ENCODE measurements at regions not wholly inside any gene's neighbourhood (a gene's known extent, or its start where the extent isn't known, plus 50 kb on each side); places are given as distances from the start of the nearest gene placed in this dataset.

DNA sequence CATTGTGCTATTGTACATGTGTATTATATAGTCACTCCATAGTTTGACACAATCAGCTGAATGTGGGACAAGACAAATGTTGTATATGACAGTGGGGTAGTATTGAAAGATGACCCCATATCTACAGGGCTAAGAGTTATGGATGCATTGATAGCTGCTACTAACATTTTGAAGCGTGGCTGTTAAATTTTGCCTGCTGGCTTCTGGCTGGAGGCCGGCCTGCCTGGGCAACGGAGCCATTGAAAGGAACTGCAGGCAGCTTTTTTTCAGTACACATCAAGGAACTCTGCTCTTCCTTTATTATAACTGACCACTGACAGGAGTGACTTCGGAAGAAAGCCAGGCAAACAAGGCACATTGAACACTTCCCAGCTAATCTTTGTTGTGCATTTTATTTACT, 76.1 kb upstream of the TMEM33 start:
- no peak for DNase-seq (ENCODE audit: low spot score)

DNA sequence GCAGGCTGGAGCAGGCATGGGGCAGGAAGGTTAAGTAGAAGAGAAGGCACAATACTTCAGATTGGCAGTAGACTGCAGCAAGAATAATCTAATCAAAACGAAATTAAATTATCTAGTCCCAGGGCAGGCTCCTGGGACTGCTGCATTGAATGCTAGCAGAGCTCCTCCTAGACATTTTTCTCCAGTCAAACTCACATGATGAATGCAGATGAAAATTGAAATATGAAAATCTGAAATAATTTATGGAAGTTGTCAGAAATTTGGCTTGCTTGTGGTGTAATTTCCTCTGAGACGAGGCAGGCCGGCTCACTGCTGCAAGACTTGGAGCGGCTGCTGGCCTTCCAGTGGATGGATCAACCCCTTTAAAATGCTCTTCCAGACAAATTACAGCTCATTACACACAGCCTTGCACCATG, 78.0 kb upstream of the TMEM33 start:
- DNase-seq (ENCODE audit: low spot score), result no peak

GRCh38 chr4:41856797-41857196, 78.4 kb upstream of the TMEM33 start:
- no peak for DNase-seq (ENCODE audit: low spot score)

GRCh38 chr4:41853973-41854372, 81.3 kb upstream of the TMEM33 start:
- DNase-seq (ENCODE audit: low spot score), result no peak

GRCh38 chr4:41852229-41852628, 83.0 kb upstream of the TMEM33 start:
- DNase-seq (ENCODE audit: low spot score), result no peak

- DNase-seq (ENCODE audit: low spot score), result no peak
Measured at GRCh38 chr4:41851621-41852020, 83.6 kb upstream of the TMEM33 start.

GRCh38 chr4:41844327-41844726, 90.9 kb upstream of the TMEM33 start:
- no peak for DNase-seq (ENCODE audit: low spot score)

DNA sequence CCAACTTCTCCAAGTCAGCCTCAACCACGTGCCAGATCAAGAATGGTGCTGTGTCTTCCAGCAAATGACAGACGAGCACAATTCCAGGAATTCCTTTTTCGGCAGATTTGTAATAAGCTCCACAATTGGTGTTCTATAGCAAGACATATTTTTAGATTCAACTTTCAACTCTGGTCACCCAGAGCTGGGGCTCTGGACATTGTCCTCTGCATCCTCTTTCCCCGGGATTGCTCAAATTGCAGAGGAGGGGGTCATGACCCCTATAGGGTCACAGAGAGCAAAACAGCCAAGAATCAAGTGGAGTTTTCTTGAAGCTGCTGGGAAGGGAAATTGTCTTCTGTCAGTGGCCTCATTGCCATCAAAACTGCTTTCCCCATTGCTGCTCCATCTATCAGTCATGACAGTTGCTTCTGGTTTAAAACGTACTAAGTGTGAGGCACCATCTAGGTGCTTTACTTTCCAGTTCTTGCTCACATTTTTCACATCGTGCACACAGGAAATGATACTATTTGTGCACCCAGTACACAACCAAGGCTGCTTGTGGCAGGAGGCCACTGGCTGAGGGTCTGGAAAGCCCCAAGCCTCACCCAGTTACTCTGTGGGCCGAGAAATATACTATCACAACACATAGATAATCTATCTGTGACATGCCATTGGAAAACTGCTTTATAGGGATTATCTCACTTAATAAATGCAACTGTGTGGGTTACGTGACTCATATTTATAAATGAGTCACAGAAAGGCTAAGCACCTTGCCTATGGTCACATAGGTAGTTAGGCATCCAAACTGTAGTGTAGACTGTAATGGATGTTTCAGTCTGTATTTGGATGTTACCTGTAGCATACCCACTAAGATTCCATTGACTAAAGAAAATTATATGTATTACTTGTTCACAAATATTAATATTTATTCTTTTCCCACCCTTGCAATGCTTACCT, 91.7 kb upstream of the PHOX2B start:
- no peak for DNase-seq (ENCODE audit: low spot score)

DNA sequence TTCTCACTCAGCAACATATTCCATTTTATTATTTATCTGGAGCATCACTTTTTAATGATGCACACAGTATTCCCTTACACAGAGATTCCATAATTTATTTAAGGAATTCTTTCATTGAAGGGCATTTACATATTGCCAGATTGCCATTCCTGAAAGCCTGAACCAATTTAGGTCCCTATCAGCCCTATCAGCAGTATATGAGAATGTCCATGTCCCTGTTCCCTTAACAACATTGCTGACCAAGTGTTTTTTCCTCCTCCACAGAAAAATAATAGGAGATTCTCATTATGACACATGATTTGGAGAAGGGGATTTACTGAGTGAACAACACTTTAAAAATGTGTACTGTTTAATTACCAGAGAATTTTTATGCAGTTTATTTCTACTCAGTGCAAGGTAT, 90.1 kb upstream of the PHOX2B start:
- DNase-seq (ENCODE audit: low spot score), result no peak

GRCh38 chr4:41835321-41835995, 86.9 kb upstream of the PHOX2B start:
- no peak for DNase-seq (ENCODE audit: low spot score)

DNA sequence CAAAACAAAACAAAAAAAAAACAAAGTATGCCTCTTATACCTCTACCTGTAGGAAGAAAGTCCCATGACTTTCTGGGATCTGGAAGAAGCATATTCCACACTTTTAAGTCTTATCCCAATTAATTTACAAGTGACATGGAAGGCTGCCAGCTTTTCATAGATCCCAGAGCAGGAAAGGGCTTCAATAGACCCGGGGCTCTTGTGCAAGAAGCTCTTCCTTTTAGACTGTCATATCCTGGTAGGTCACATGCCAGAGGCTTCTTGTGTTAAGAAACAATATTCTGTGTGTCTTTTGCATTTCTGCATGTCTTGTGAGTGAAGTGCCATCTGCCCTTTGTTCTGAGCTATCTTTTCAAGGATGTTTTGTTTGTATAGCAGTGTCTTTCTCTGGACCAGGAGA, 84.4 kb upstream of the PHOX2B start:
- no peak for DNase-seq (ENCODE audit: low spot score)

- no peak for DNase-seq (ENCODE audit: low spot score)
Measured at GRCh38 chr4:41822325-41822724, 73.8 kb upstream of the PHOX2B start.

GRCh38 chr4:41820473-41820872, 71.9 kb upstream of the PHOX2B start:
- DNase-seq (ENCODE audit: low spot score), result no peak

GRCh38 chr4:41819621-41820020, 71.1 kb upstream of the PHOX2B start:
- DNase-seq (ENCODE audit: low spot score), result no peak

GRCh38 chr4:41815473-41815872, 66.9 kb upstream of the PHOX2B start:
- DNase-seq (ENCODE audit: low spot score), result no peak

GRCh38 chr4:41814565-41814964, 66.0 kb upstream of the PHOX2B start:
- no peak for DNase-seq (ENCODE audit: low spot score)

DNA sequence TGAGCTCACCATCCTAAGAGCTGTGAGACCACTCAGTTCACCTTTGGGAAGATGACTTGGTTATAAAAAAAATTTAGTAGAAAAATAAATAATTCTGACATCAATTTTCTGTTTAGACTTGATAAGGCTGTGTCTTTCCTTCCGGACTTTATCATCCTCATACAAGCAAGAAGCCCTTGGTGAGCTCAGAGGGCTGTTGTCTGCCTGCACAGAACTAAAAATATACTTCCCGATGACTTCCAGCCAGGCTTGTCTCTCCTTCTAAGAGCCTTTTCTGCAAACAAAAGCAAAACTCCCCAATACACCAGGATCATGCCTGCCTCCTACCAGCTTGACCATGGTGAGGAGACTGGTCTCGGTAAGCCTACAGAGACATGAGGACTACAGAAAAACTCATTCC, 58.3 kb upstream of the PHOX2B start:
- no peak for DNase-seq (ENCODE audit: low spot score)

DNA sequence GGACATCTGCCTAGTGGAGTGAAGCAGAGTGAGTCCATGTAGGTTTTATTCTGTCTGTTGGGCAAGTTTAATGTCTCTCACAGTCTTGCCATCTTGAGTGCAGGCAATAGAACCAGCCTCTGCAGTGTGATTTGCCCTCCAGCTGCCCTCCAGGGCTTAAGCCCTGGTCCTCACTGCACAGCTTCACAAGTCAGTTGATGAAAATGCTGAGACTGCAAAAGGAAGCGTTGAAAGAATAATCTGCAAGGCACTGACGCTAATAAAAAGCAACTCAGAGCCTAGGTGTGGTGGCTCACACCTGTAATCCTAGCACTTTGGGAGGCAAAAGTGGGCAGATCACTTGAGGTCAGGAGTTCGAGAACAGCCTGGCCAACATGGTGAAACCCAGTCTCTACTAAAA, 54.1 kb upstream of the PHOX2B start:
- DNase-seq (ENCODE audit: low spot score), result no peak

DNA sequence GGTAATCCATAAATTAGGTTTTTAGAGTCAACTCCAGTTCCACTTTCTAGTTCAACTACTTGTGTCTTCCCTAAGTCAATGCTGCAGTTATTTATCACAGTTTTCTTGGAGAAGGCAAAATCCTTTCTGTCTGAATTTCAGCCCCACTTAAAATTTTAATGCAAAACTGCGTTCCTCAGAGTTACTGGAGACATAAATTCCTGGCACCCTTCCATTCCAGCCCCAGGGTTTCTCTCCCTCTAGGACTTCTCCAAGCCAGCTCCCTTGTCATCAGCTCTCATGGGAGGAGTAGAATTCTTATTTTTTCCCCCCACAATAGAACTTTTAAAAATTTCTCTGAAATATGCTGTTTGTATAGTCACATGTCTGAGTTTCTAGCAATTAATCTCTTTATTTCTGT, 50.6 kb upstream of the PHOX2B start:
- DNase-seq (ENCODE audit: low spot score), result no peak

Data from germinal center (tissue), 1 donor.